HepG2 (cell line): ENCODE measurements at regions not wholly inside any gene's neighbourhood (a gene's known extent, or its start where the extent isn't known, plus 50 kb on each side); places are given as distances from the start of the nearest gene placed in this dataset.

Experiments
- ATAC-seq: fragments of 200-7000 bp; cut with Tn5 transposase; 3 replicates; pipeline ENCODE4 v1.9.1; 2020; ENCODE audit warnings: mild to moderate bottlenecking, moderate library complexity
- BruUV-seq: library from RNA; stranded (reverse); fragments of 400-500 nt; replicated peaks from 2 replicates; lab custom pipeline; 2021; lab: Mats Ljungman, UMichigan
- CTCF ChIA-PET: fragments of 300-600 bp; formaldehyde crosslinking; extraction: SDS; loops from one replicate; lab custom pipeline; 2021; ENCODE audit warnings: low total read pairs, inconsistent platforms, low intra/inter-chr PET ratio; lab: Yijun Ruan, JAX
- POLR2A ChIA-PET: fragments of 350-600 bp; sonication (Branson Sonifier 250); formaldehyde crosslinking; loops from one replicate; lab custom pipeline; 2020; ENCODE audit warnings: antibody characterized with exemption, inconsistent platforms; lab: Yijun Ruan, JAX
- DNase-seq: peaks from one replicate; pipeline ENCODE4 v3.0.0-alpha.2; 2015; ENCODE audit warnings: low spot score
- FAIRE-seq: peaks from 3 replicates; lab custom pipeline; 2011; peaks lifted over from hg19 to GRCh38; lab: Jason Lieb, UNC
- H2AFZ ChIP-seq: one replicate; pipeline ENCODE4 v1.6.1; 2011; ENCODE audit warnings: low read length, inconsistent platforms
- H3K27ac ChIP-seq: fragments of 300-600 bp; 3 replicates; pipeline ENCODE4 v1.8.0; 2011; ENCODE audit warnings: mixed run types, mild to moderate bottlenecking, mixed read lengths, low read length, inconsistent platforms; ENCODE audit not compliant: insufficient read depth; ENCODE audit errors: extremely low read length
- H3K27me3 ChIP-seq, 2 experiments: fragments of 200-600 bp in 1 of 2; 2 replicates in 1 of 2; 3 replicates in 1 of 2; pipeline versions ENCODE4 v1.6.0 to v1.8.0; 2011; ENCODE audit warnings: low read length in 2 of 2, mild to moderate bottlenecking in 2 of 2, moderate library complexity in 2 of 2, inconsistent platforms in 1 of 2; ENCODE audit not compliant: insufficient read depth in 2 of 2, control insufficient read depth in 1 of 2
- H3K36me3 ChIP-seq, 2 experiments: fragments of 200-600 bp in 1 of 2; replicated peaks in 1 of 2; 2 replicates in 1 of 2; 3 replicates in 1 of 2; pipeline versions ENCODE4 v1.5.1 to v1.8.0; 2011; ENCODE audit warnings: low read length in 2 of 2, inconsistent platforms in 1 of 2; ENCODE audit not compliant: insufficient read depth in 2 of 2, control insufficient read depth in 1 of 2
- H3K4me1 ChIP-seq: 2 replicates; pipeline ENCODE4 v1.5.1; 2012; ENCODE audit warnings: low read length, inconsistent platforms; ENCODE audit not compliant: insufficient read depth
- H3K4me2 ChIP-seq: 2 replicates; pipeline ENCODE4 v1.6.0; 2011; ENCODE audit warnings: low read depth, low read length, inconsistent platforms
- H3K4me3 ChIP-seq, 3 experiments: fragments of 200-600 bp in 1 of 3; sonication (generic), shearing (Covaris generic) in 1 of 3; replicated peaks in 1 of 3; 2 replicates each; pipeline ENCODE4 v1.5.1; 2011 to 2016; ENCODE audit warnings: low read length in 3 of 3, inconsistent platforms in 2 of 3, low read depth in 2 of 3, mild to moderate bottlenecking in 2 of 3, control low read depth in 1 of 3, mixed read lengths in 1 of 3; ENCODE audit not compliant: insufficient read depth in 1 of 3
- H3K79me2 ChIP-seq: one replicate; pipeline ENCODE4 v1.6.1; 2011; ENCODE audit warnings: low read length, inconsistent platforms; ENCODE audit not compliant: insufficient read depth
- H3K9ac ChIP-seq: 2 replicates; pipeline ENCODE4 v1.6.0; 2011; ENCODE audit warnings: mild to moderate bottlenecking, low read depth, low read length, inconsistent platforms; ENCODE audit not compliant: insufficient read depth
- H3K9me3 ChIP-seq: 2 replicates; pipeline ENCODE4 v1.5.1; 2012; ENCODE audit warnings: mild to moderate bottlenecking, low read length
- H4K20me1 ChIP-seq: 2 replicates; pipeline ENCODE4 v1.6.0; 2011; ENCODE audit warnings: inconsistent platforms, mild to moderate bottlenecking, low read length, moderate library complexity; ENCODE audit not compliant: insufficient read depth
- EHMT2 ChIP-seq: fragments of 200-600 bp; sonication (generic); IDR thresholded peaks from 2 replicates; pipeline ENCODE4 v1.7.0; 2017; ENCODE audit warnings: antibody characterized with exemption, low read depth, low read length, borderline replicate concordance
- FIP1L1 ChIP-seq: fragments of 200-400 bp; formaldehyde crosslinking; IDR thresholded peaks from 2 replicates; pipeline ENCODE4 v1.6.1; 2018; ENCODE audit warnings: low read depth, mild to moderate bottlenecking, low read length, moderate library complexity, borderline replicate concordance; ENCODE audit not compliant: insufficient read depth
- HHEX ChIP-seq: IDR thresholded peaks from 2 replicates; pipeline ENCODE4 v1.6.1; 2016; ENCODE audit warnings: control low read depth
- RFXANK ChIP-seq: IDR thresholded peaks from 2 replicates; pipeline ENCODE4 v1.6.1; 2016
- RXRB ChIP-seq: IDR thresholded peaks from 2 replicates; pipeline ENCODE4 v1.6.1; 2016; ENCODE audit warnings: borderline replicate concordance, missing genetic modification reagents, missing compliant biosample characterization
- SMAD3 ChIP-seq: sonication (generic); formaldehyde crosslinking; IDR thresholded peaks from 2 replicates; pipeline ENCODE4 v1.4.0; 2020; ENCODE audit warnings: missing genetic modification reagents
- ZBTB7A ChIP-seq: sonication (generic); formaldehyde crosslinking; IDR thresholded peaks from 2 replicates; pipeline ENCODE4 v1.8.0; 2022; ENCODE audit warnings: mild to moderate bottlenecking, missing genetic modification reagents
- ZNF256 ChIP-seq: sonication (generic); formaldehyde crosslinking; conservative IDR thresholded peaks from 2 replicates; pipeline ENCODE4 v1.4.0; 2020; ENCODE audit warnings: missing genetic modification reagents
- ZNF335 ChIP-seq: sonication (generic); formaldehyde crosslinking; IDR thresholded peaks from 2 replicates; pipeline ENCODE4 v1.4.0; 2020; ENCODE audit warnings: missing genetic modification reagents
- ZNF343 ChIP-seq: sonication (generic); formaldehyde crosslinking; IDR thresholded peaks from 2 replicates; pipeline ENCODE4 v1.4.0; 2020; ENCODE audit warnings: mild to moderate bottlenecking, missing genetic modification reagents
- ZNF546 ChIP-seq: sonication (generic); formaldehyde crosslinking; conservative IDR thresholded peaks from 2 replicates; pipeline ENCODE4 v1.8.1; 2023; ENCODE audit warnings: mild to moderate bottlenecking, missing genetic modification reagents
- ZNF792 ChIP-seq: IDR thresholded peaks from 2 replicates; pipeline ENCODE4 v1.6.1; 2016
- WGBS: methylation state at CpG from one replicate; pipeline ENCODE4 v1.1.6; 2017; ENCODE audit warnings: low lambda C conversion rate; 5-methylcytosine and 5-hydroxymethylcytosine counted together
- in situ Hi-C: cut with HindIII; loops from 2 replicates; pipeline ENCODE4 v1.10.0; 2017; ENCODE audit warnings: low pct_unique_long_range_greater_than_20kb; ENCODE audit not compliant: extremely low pct_ligation_motif_present
- intact Hi-C: fragments of 100-400 bp; cut with micrococcal nuclease; formaldehyde crosslinking; loops from one replicate; pipeline ENCODE4 v1.10.0; 2022; ENCODE audit not compliant: unreplicated experiment
- TF ChIP-seq, protein P1 (sequence below): sonication (generic); formaldehyde crosslinking; IDR thresholded peaks from 2 replicates; pipeline ENCODE4 v1.8.0; 2022; ENCODE audit warnings: mild to moderate bottlenecking, missing genetic modification reagents, moderate library complexity

DNA sequence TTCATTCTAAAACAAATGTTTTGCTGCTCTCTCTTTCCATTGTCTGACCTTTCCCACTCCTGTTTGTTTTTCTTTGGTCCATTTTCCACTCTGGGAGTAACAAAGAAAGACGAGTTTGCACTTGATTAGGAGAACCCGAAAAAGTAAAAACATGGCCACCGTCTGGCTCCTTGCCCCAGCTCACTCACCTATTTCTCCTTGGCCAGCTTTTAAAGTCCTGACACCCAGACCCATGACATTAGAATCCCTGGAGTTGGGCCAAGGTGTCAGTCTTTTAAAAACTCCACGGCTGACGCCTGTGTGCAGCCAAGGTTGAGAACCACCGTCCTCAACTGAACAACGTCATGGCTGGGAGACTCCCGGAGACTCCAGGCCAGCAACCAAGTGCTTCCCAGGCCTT, 63.6 kb upstream of the FLT1 start:
- H3K27ac ChIP-seq, result no peak overlapping the region
- in situ Hi-C loops, result no loop called here
- DNase-seq (no peak), ATAC-seq (no peak), FAIRE-seq (no peak)
- H3K9me3 ChIP-seq, result no peaks in the 10 kb centered on the region
- peaks cover 0 to 12% of the 10 kb centered on the region in 2 experiments; a peak in 3 of 5 replicates for H3K27me3 ChIP-seq
- no peak overlapping the region for H2AFZ ChIP-seq
- H3K4me3 ChIP-seq, result no peak overlapping the region
- no peaks in the 10 kb centered on the region for H3K79me2 ChIP-seq
- WGBS, result 21% methylated on average over 7 of the region's 8 CpGs
- H3K36me3 ChIP-seq, result no peaks in the 10 kb centered on the region
- BruUV-seq, result no TSS peak
- ChIA-PET POLR2A (no interaction called here), CTCF (no interaction called here)
- no peaks in the 10 kb centered on the region for H3K4me1 ChIP-seq
- intact Hi-C loops, result no loop called here
- H3K9ac ChIP-seq, result no peak overlapping the region
- H4K20me1 ChIP-seq, result no peaks in the 10 kb centered on the region
- H3K4me2 ChIP-seq, result no peak overlapping the region
- TF ChIP-seq ZBTB7A (CRISPR knock-in tag) (no peak), ZNF546 (no peak), ZNF792 (CRISPR knock-in tag) (no peak), EHMT2 (no peak), HHEX (CRISPR knock-in tag) (no peak), FIP1L1 (no peak), ZNF343 (CRISPR knock-in tag) (no peak), RXRB (no peak), ZNF256 (CRISPR knock-in tag) (no peak), RFXANK (CRISPR knock-in tag) (no peak), SMAD3 (no peak), ZNF335 (CRISPR knock-in tag) (no peak)
- TF ChIP-seq, protein P1, sequence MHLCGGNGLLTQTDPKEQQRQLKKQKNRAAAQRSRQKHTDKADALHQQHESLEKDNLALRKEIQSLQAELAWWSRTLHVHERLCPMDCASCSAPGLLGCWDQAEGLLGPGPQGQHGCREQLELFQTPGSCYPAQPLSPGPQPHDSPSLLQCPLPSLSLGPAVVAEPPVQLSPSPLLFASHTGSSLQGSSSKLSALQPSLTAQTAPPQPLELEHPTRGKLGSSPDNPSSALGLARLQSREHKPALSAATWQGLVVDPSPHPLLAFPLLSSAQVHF (CRISPR knock-in tag), result no peak
